T-helper 1 cell treated with Interleukin-12 subunit alpha and Interleukin-12 subunit beta and Interleukin-4 antibody, amounts not matched to agents 30 μg/mL and 1 μg/mL, for 36 hours (primary cell): ENCODE measurements at regions not wholly inside any gene's neighbourhood (a gene's known extent, or its start where the extent isn't known, plus 50 kb on each side); places are given as distances from the start of the nearest gene placed in this dataset.
"Not testable (repeated sequence)": the region's sequence is repeated elsewhere in the genome, so short reads cannot be mapped to it uniquely, and the experiment has no call there.

ENCODE experiments used
- H3K27ac Mint-ChIP-seq: one replicate; pipeline ENCODE4 v1.8.0; 2021; ENCODE audit warnings: mild to moderate bottlenecking, mixed read lengths
- H3K27me3 Mint-ChIP-seq: one replicate; pipeline ENCODE4 v1.8.0; 2021; ENCODE audit warnings: low read depth, mixed read lengths
- H3K36me3 Mint-ChIP-seq: one replicate; pipeline ENCODE4 v1.8.0; 2021; ENCODE audit warnings: low read depth, mixed read lengths
- H3K4me1 Mint-ChIP-seq: one replicate; pipeline ENCODE4 v1.8.0; 2021; ENCODE audit warnings: low read depth, mixed read lengths
- H3K4me3 Mint-ChIP-seq: one replicate; pipeline ENCODE4 v1.8.0; 2021; ENCODE audit warnings: mild to moderate bottlenecking, moderate library complexity, mixed read lengths
- H3K9me3 Mint-ChIP-seq: one replicate; pipeline ENCODE4 v1.8.0; 2021; ENCODE audit warnings: mixed read lengths

GRCh38 chr4:66416425-66416824, 746.1 kb upstream of the EPHA5 start:
- H3K9me3 Mint-ChIP-seq = peaks cover 7% of the 10 kb centered on the region
- no peak overlapping the region for H3K4me3 Mint-ChIP-seq
- H3K4me1 Mint-ChIP-seq = no peaks in the 10 kb centered on the region
- no peak overlapping the region for H3K27ac Mint-ChIP-seq
- H3K36me3 Mint-ChIP-seq = no peaks in the 10 kb centered on the region
- no peaks in the 10 kb centered on the region for H3K27me3 Mint-ChIP-seq

GRCh38 chr4:66404141-66404540, 733.9 kb upstream of the EPHA5 start:
- no peak overlapping the region for H3K27ac Mint-ChIP-seq

GRCh38 chr4:66376921-66377320, 706.6 kb upstream of the EPHA5 start:
- Mint-ChIP-seq H3K27ac (no peak overlapping the region), H3K4me3 (no peak overlapping the region), H3K9me3 (no peaks in the 10 kb centered on the region), H3K36me3 (no peaks in the 10 kb centered on the region), H3K27me3 (no peaks in the 10 kb centered on the region), H3K4me1 (no peaks in the 10 kb centered on the region)

More at GRCh38 chr4:66404141-66404540, 733.9 kb upstream of the EPHA5 start:
- Mint-ChIP-seq H3K27me3 (no peaks in the 10 kb centered on the region), H3K9me3 (peaks cover 15% of the 10 kb centered on the region), H3K36me3 (no peaks in the 10 kb centered on the region), H3K4me1 (no peaks in the 10 kb centered on the region), H3K4me3 (no peak overlapping the region)

GRCh38 chr4:66376396-66376795, 706.1 kb upstream of the EPHA5 start:
- Mint-ChIP-seq H3K27me3 (no peaks in the 10 kb centered on the region), H3K9me3 (peaks cover 2% of the 10 kb centered on the region), H3K27ac (no peak overlapping the region), H3K4me3 (no peak overlapping the region), H3K4me1 (no peaks in the 10 kb centered on the region), H3K36me3 (no peaks in the 10 kb centered on the region)

GRCh38 chr4:66373268-66373667, 703.0 kb upstream of the EPHA5 start:
- H3K36me3 Mint-ChIP-seq = no peaks in the 10 kb centered on the region
- no peak overlapping the region for H3K4me3 Mint-ChIP-seq
- no peaks in the 10 kb centered on the region for H3K4me1 Mint-ChIP-seq
- H3K27ac Mint-ChIP-seq = no peak overlapping the region
- H3K9me3 Mint-ChIP-seq = peaks cover 9% of the 10 kb centered on the region
- H3K27me3 Mint-ChIP-seq = no peaks in the 10 kb centered on the region

- Mint-ChIP-seq H3K27ac (no peak overlapping the region), H3K36me3 (no peaks in the 10 kb centered on the region), H3K4me1 (no peaks in the 10 kb centered on the region), H3K27me3 (no peaks in the 10 kb centered on the region), H3K9me3 (peaks cover 9% of the 10 kb centered on the region), H3K4me3 (no peak overlapping the region)
Measured at GRCh38 chr4:66372706-66373105, 702.4 kb upstream of the EPHA5 start.

- no peaks in the 10 kb centered on the region for H3K27me3 Mint-ChIP-seq
- no peak overlapping the region for H3K27ac Mint-ChIP-seq
- H3K36me3 Mint-ChIP-seq = no peaks in the 10 kb centered on the region
- H3K4me1 Mint-ChIP-seq = no peaks in the 10 kb centered on the region
- peaks cover 9% of the 10 kb centered on the region for H3K9me3 Mint-ChIP-seq
- no peak overlapping the region for H3K4me3 Mint-ChIP-seq
Measured at GRCh38 chr4:66367043-66367660, 696.9 kb upstream of the EPHA5 start.

GRCh38 chr4:66360395-66360794, 690.1 kb upstream of the EPHA5 start:
- not testable (repeated sequence) for H3K36me3 Mint-ChIP-seq, H3K4me1 Mint-ChIP-seq, H3K27me3 Mint-ChIP-seq, H3K4me3 Mint-ChIP-seq, H3K27ac Mint-ChIP-seq
- H3K9me3 Mint-ChIP-seq = peaks cover 14% of the 10 kb centered on the region

- Mint-ChIP-seq H3K4me1 (no peaks in the 10 kb centered on the region), H3K36me3 (no peaks in the 10 kb centered on the region), H3K27me3 (no peaks in the 10 kb centered on the region), H3K9me3 (peaks cover 21% of the 10 kb centered on the region), H3K27ac (no peak overlapping the region), H3K4me3 (no peak overlapping the region)
Measured at GRCh38 chr4:66357316-66357715, 687.0 kb upstream of the EPHA5 start.

- no peaks in the 10 kb centered on the region for H3K36me3 Mint-ChIP-seq
- no peak overlapping the region for H3K27ac Mint-ChIP-seq
- peaks cover 25% of the 10 kb centered on the region for H3K9me3 Mint-ChIP-seq
- H3K27me3 Mint-ChIP-seq = no peaks in the 10 kb centered on the region
- H3K4me1 Mint-ChIP-seq = no peaks in the 10 kb centered on the region
- no peak overlapping the region for H3K4me3 Mint-ChIP-seq
Measured at GRCh38 chr4:66355328-66355727, 685.0 kb upstream of the EPHA5 start.

GRCh38 chr4:66351761-66352160, 681.5 kb upstream of the EPHA5 start:
- no peaks in the 10 kb centered on the region for H3K4me1 Mint-ChIP-seq
- no peak overlapping the region for H3K27ac Mint-ChIP-seq
- H3K9me3 Mint-ChIP-seq = peaks cover 26% of the 10 kb centered on the region
- no peak overlapping the region for H3K4me3 Mint-ChIP-seq
- H3K36me3 Mint-ChIP-seq = no peaks in the 10 kb centered on the region
- H3K27me3 Mint-ChIP-seq = no peaks in the 10 kb centered on the region

- Mint-ChIP-seq H3K27ac (no peak overlapping the region), H3K27me3 (no peaks in the 10 kb centered on the region), H3K4me3 (no peak overlapping the region), H3K4me1 (no peaks in the 10 kb centered on the region), H3K36me3 (no peaks in the 10 kb centered on the region), H3K9me3 (no peaks in the 10 kb centered on the region)
Measured at GRCh38 chr4:66340286-66340893, 670.1 kb upstream of the EPHA5 start.

GRCh38 chr4:66339007-66339406, 668.7 kb upstream of the EPHA5 start:
- H3K36me3 Mint-ChIP-seq = no peaks in the 10 kb centered on the region
- H3K27me3 Mint-ChIP-seq = no peaks in the 10 kb centered on the region
- H3K4me1 Mint-ChIP-seq = no peaks in the 10 kb centered on the region
- H3K4me3 Mint-ChIP-seq = no peak overlapping the region
- no peak overlapping the region for H3K27ac Mint-ChIP-seq
- H3K9me3 Mint-ChIP-seq = no peaks in the 10 kb centered on the region

GRCh38 chr4:66331761-66332160, 661.5 kb upstream of the EPHA5 start:
- H3K9me3 Mint-ChIP-seq = no peaks in the 10 kb centered on the region
- no peaks in the 10 kb centered on the region for H3K27me3 Mint-ChIP-seq
- H3K4me3 Mint-ChIP-seq = no peak overlapping the region
- no peak overlapping the region for H3K27ac Mint-ChIP-seq
- H3K36me3 Mint-ChIP-seq = no peaks in the 10 kb centered on the region
- H3K4me1 Mint-ChIP-seq = no peaks in the 10 kb centered on the region

GRCh38 chr4:66330125-66330524, 659.8 kb upstream of the EPHA5 start:
- H3K4me3 Mint-ChIP-seq = no peak overlapping the region
- no peaks in the 10 kb centered on the region for H3K9me3 Mint-ChIP-seq
- no peak overlapping the region for H3K27ac Mint-ChIP-seq
- H3K36me3 Mint-ChIP-seq = no peaks in the 10 kb centered on the region
- H3K27me3 Mint-ChIP-seq = no peaks in the 10 kb centered on the region
- H3K4me1 Mint-ChIP-seq = no peaks in the 10 kb centered on the region
